Loucy (cell line): ENCODE measurements at regions not wholly inside any gene's neighbourhood (a gene's known extent, or its start where the extent isn't known, plus 50 kb on each side); places are given as distances from the start of the nearest gene placed in this dataset.

Experiments used
- H2AFZ ChIP-seq: fragments of 200-600 bp; sonication (generic); 2 replicates; pipeline ENCODE4 v1.6.0; 2016; ENCODE audit warnings: antibody characterized with exemption, mild to moderate bottlenecking, low read length, moderate library complexity
- H3F3A ChIP-seq: fragments of 200-600 bp; 2 replicates; pipeline ENCODE4 v1.6.0; 2016; ENCODE audit warnings: antibody characterized with exemption, low read depth, mild to moderate bottlenecking
- H3K27me3 ChIP-seq: fragments of 200-600 bp; sonication (generic); 2 replicates; pipeline ENCODE4 v1.6.1; 2014; ENCODE audit warnings: low read length, mild to moderate bottlenecking; ENCODE audit not compliant: insufficient read depth, poor library complexity, severe bottlenecking
- H3K36me3 ChIP-seq: fragments of 200-600 bp; sonication (generic); 2 replicates; pipeline ENCODE4 v1.6.1; 2016; ENCODE audit warnings: low read length; ENCODE audit not compliant: insufficient read depth
- H3K4me1 ChIP-seq: fragments of 200-600 bp; sonication (generic); 2 replicates; pipeline ENCODE4 v1.5.1; 2014; ENCODE audit warnings: low read length, mild to moderate bottlenecking; ENCODE audit not compliant: insufficient read depth, poor library complexity, severe bottlenecking
- H3K4me2 ChIP-seq: fragments of 200-600 bp; sonication (generic); 2 replicates; pipeline ENCODE4 v1.6.0; 2014; ENCODE audit warnings: antibody characterized with exemption, low read length, low read depth, mild to moderate bottlenecking; ENCODE audit not compliant: poor library complexity, severe bottlenecking
- H3K4me3 ChIP-seq: fragments of 200-600 bp; sonication (generic); 2 replicates; pipeline ENCODE4 v1.5.1; 2014; ENCODE audit warnings: low read length, mild to moderate bottlenecking, mixed read lengths; ENCODE audit not compliant: poor library complexity, severe bottlenecking
- H3K79me2 ChIP-seq: fragments of 200-600 bp; sonication (generic); 2 replicates; pipeline ENCODE4 v1.6.1; 2014; ENCODE audit warnings: low read length; ENCODE audit not compliant: insufficient read depth
- H3K9ac ChIP-seq: fragments of 200-600 bp; sonication (generic); 2 replicates; pipeline ENCODE4 v1.6.0; 2014; ENCODE audit warnings: mild to moderate bottlenecking, low read depth, low read length, moderate library complexity; ENCODE audit not compliant: poor library complexity, severe bottlenecking
- H3K9me2 ChIP-seq: fragments of 200-600 bp; sonication (generic); replicated peaks from 2 replicates; pipeline ENCODE4 v1.6.1; 2016; ENCODE audit warnings: low read depth, low read length, mixed read lengths
- H3K9me3 ChIP-seq: fragments of 200-600 bp; sonication (generic); 2 replicates; pipeline ENCODE4 v1.6.1; 2014; ENCODE audit warnings: mild to moderate bottlenecking, antibody characterized with exemption, low read length, low read depth; ENCODE audit not compliant: insufficient read depth
- H4K20me1 ChIP-seq: fragments of 200-600 bp; sonication (generic); 2 replicates; pipeline ENCODE4 v1.6.0; 2014; ENCODE audit warnings: antibody characterized with exemption, low read length, mild to moderate bottlenecking; ENCODE audit not compliant: insufficient read depth, poor library complexity, severe bottlenecking
- EZH2phosphoT487 ChIP-seq: fragments of 200-600 bp; IDR thresholded peaks from 2 replicates; pipeline ENCODE4 v1.6.1; 2018; ENCODE audit warnings: antibody characterized with exemption, mild to moderate bottlenecking, moderate library complexity, borderline replicate concordance
- TF ChIP-seq, protein P1 (sequence below): fragments of 200-600 bp; sonication (generic); conservative IDR thresholded peaks from 2 replicates; pipeline ENCODE4 v1.5.1; 2014; ENCODE audit warnings: mild to moderate bottlenecking, antibody characterized with exemption, low read length

DNA sequence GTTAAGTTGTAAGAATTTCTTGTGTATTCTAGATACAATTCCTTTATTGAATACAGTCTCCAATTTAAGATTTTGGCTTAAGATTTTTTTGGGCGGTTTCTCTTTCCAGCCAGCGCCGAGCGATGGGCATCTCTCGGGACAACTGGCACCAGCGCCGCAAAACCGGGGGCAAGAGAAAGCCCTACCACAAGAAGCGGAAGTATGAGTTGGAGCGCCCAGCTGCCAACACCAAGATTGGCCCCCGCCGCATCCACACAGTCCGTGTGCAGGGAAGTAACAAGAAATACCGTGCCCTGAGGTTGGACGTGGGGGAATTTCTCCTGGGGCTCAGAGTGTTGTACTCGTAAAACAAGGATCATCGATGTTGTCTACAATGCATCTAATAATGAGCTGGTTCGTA, 278.7 kb upstream of the TARS1 start:
- no peak overlapping the region for H3K4me3 ChIP-seq
- H3K27me3 ChIP-seq, result peaks cover 4% of the 10 kb centered on the region
- TF ChIP-seq EZH2phosphoT487, result no peak
- TF ChIP-seq, protein P1, sequence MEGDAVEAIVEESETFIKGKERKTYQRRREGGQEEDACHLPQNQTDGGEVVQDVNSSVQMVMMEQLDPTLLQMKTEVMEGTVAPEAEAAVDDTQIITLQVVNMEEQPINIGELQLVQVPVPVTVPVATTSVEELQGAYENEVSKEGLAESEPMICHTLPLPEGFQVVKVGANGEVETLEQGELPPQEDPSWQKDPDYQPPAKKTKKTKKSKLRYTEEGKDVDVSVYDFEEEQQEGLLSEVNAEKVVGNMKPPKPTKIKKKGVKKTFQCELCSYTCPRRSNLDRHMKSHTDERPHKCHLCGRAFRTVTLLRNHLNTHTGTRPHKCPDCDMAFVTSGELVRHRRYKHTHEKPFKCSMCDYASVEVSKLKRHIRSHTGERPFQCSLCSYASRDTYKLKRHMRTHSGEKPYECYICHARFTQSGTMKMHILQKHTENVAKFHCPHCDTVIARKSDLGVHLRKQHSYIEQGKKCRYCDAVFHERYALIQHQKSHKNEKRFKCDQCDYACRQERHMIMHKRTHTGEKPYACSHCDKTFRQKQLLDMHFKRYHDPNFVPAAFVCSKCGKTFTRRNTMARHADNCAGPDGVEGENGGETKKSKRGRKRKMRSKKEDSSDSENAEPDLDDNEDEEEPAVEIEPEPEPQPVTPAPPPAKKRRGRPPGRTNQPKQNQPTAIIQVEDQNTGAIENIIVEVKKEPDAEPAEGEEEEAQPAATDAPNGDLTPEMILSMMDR, result no peak
- H3K9ac ChIP-seq, result no peak overlapping the region
- no peaks in the 10 kb centered on the region for H3K9me3 ChIP-seq
- H3K9me2 ChIP-seq, result no peaks in the 10 kb centered on the region
- H2AFZ ChIP-seq, result no peak overlapping the region
- H4K20me1 ChIP-seq, result no peaks in the 10 kb centered on the region
- peak overlapping the region; percentile 52 for H3K4me2 ChIP-seq
- H3K36me3 ChIP-seq, result no peaks in the 10 kb centered on the region
- no peaks in the 10 kb centered on the region for H3F3A ChIP-seq
- H3K79me2 ChIP-seq, result no peaks in the 10 kb centered on the region
- peaks cover 21% of the 10 kb centered on the region for H3K4me1 ChIP-seq

DNA sequence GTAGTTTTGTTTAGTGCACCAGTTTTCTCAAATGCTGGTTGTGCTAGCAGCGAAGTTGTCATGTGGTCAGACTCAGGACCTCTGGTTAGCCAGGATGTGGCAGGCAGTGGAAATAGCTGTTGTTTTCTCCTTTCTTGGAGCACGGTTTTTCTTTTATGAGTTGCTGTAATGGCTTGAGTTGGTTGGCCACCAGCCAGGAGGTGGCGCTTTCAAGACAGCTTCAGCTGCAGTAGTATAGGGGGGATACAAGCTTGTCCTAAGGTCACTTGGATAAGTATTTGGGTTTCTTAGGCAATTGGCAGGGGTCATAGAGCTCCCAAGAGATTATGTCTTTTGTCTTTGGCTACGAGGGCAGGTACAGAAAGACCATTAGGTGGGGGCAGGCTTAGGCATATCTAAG, 274.2 kb upstream of the TARS1 start:
- peaks cover 9% of the 10 kb centered on the region for H3K9me3 ChIP-seq
- H3F3A ChIP-seq, result no peaks in the 10 kb centered on the region
- H3K9ac ChIP-seq, result no peak overlapping the region
- no peaks in the 10 kb centered on the region for H3K36me3 ChIP-seq
- H3K9me2 ChIP-seq, result no peaks in the 10 kb centered on the region
- no peak overlapping the region for H2AFZ ChIP-seq
- peaks cover 3% of the 10 kb centered on the region for H3K4me1 ChIP-seq
- H3K4me2 ChIP-seq, result no peak overlapping the region
- H3K27me3 ChIP-seq, result no peaks in the 10 kb centered on the region
- TF ChIP-seq EZH2phosphoT487, result no peak
- TF ChIP-seq, protein P1, result peak; percentile 54
- no peaks in the 10 kb centered on the region for H3K79me2 ChIP-seq
- H4K20me1 ChIP-seq, result no peaks in the 10 kb centered on the region
- no peak overlapping the region for H3K4me3 ChIP-seq

DNA sequence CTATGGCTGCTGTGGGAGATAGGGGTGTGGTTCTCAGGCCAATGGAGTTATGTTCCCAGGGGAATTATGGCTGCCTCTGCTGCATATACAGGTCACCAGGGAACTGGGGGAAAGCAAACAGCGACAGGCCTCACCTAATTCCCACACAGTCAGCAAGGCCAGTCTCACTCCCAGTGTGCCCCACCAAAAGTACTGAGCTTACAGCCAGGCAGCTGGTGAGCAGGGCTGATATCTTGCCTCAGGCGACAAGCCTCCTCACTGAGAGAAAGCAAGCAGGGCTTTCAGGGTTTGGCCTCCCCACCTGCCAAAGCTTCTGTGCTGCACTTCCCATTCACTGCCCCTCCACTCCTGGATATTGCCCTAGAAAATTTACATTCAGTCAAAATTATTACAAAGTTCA, 273.8 kb upstream of the TARS1 start:
- no peaks in the 10 kb centered on the region for H4K20me1 ChIP-seq
- H3K9me2 ChIP-seq, result no peaks in the 10 kb centered on the region
- no peaks in the 10 kb centered on the region for H3K27me3 ChIP-seq
- H3K9me3 ChIP-seq, result peaks cover 9% of the 10 kb centered on the region
- no peaks in the 10 kb centered on the region for H3K4me1 ChIP-seq
- no peaks in the 10 kb centered on the region for H3K36me3 ChIP-seq
- no peak overlapping the region for H3K4me2 ChIP-seq
- no peak overlapping the region for H3K4me3 ChIP-seq
- no peaks in the 10 kb centered on the region for H3F3A ChIP-seq
- H3K79me2 ChIP-seq, result no peaks in the 10 kb centered on the region
- no peak overlapping the region for H3K9ac ChIP-seq
- no peak for TF ChIP-seq EZH2phosphoT487
- TF ChIP-seq, protein P1, result no peak
- no peak overlapping the region for H2AFZ ChIP-seq
